ENCODE measurements at regions not wholly inside any gene's neighbourhood (a gene's known extent, or its start where the extent isn't known, plus 50 kb on each side); places are given as distances from the start of the nearest gene placed in this dataset.

DNA sequence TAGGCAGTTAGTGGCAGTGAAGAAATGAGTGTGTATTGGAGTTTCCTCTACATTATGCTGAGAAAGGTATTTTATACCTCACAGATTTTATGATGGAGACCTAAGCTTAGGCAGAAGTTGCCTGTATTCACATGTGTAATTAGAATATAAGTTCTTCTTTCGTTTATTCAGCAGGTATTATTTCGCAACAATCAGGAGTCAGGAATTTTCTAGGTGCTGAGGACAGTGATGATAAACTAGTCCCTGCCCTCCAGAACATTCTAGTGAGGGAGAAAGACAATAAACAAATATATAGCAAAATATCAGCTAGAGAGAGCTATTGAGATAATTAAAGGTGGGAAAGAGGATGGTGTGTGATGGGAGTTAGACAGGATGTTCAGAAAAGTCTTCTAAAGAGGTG lies 345.7 kb downstream of the GRIN2B start:
- no peak for ATAC-seq
- 100% methylated on average over 1 of the region's 2 CpGs for WGBS (ENCODE audit: insufficient coverage)
- Mint-ChIP-seq H3K27me3 (ENCODE audit: low read depth in 2 of 2) (no peaks in the 10 kb centered on the region), H3K9me3 (peaks cover 0 to 3% of the 10 kb centered on the region in 2 donors), H3K27ac (no peak overlapping the region), H3K4me1 (no peaks in the 10 kb centered on the region), H3K36me3 (no peaks in the 10 kb centered on the region), H3K4me3 (no peak overlapping the region)
- Histone ChIP-seq H3K4me3 (ENCODE audit: low read length) (no peak overlapping the region), H3K4me1 (ENCODE audit: control insufficient read depth, insufficient read depth, low read length) (no peaks in the 10 kb centered on the region), H3K27ac (ENCODE audit: low read length) (no peak overlapping the region), H3K9me3 (ENCODE audit: control insufficient read depth, insufficient read depth, low read length) (no peaks in the 10 kb centered on the region), H3K27me3 (ENCODE audit: control insufficient read depth, insufficient read depth, low read length) (no peaks in the 10 kb centered on the region), H3K36me3 (ENCODE audit: control insufficient read depth, insufficient read depth, low read length) (no peaks in the 10 kb centered on the region)
- TF ChIP-seq, protein P1, sequence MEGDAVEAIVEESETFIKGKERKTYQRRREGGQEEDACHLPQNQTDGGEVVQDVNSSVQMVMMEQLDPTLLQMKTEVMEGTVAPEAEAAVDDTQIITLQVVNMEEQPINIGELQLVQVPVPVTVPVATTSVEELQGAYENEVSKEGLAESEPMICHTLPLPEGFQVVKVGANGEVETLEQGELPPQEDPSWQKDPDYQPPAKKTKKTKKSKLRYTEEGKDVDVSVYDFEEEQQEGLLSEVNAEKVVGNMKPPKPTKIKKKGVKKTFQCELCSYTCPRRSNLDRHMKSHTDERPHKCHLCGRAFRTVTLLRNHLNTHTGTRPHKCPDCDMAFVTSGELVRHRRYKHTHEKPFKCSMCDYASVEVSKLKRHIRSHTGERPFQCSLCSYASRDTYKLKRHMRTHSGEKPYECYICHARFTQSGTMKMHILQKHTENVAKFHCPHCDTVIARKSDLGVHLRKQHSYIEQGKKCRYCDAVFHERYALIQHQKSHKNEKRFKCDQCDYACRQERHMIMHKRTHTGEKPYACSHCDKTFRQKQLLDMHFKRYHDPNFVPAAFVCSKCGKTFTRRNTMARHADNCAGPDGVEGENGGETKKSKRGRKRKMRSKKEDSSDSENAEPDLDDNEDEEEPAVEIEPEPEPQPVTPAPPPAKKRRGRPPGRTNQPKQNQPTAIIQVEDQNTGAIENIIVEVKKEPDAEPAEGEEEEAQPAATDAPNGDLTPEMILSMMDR (IDR thresholded peaks at IDR 0.05) = no peak
- DNase-seq = no peak
- intact Hi-C loops (cut with micrococcal nuclease) = no loop called here

DNA sequence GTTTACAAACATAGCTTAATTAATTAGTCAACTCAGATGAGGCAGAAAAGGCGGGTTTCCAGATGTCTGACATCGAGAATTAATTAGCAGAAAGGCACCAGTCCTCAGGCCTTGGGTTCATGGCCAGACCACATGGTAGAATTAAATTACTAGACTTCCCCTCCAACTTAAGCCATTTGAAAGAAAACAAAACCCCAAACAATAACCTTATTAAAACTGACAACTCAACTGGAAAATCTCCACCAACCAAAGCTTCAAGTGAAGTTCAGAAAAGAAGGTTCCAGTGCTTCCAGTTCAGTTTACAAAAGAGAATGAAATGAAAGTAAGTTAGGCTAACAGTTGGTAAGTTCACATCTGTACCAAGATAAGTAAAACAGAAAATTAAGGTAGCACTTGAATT lies 349.5 kb downstream of the GRIN2B start:
- H3K9me3 Mint-ChIP-seq = peaks cover 0 to 6% of the 10 kb centered on the region in 2 donors
- ATAC-seq (no peak), DNase-seq (no peak)
- TF ChIP-seq, protein P1 (IDR thresholded peaks at IDR 0.05) = no peak
- no peak overlapping the region for H3K4me3 Mint-ChIP-seq
- no peaks in the 10 kb centered on the region for H3K36me3 ChIP-seq (ENCODE audit: control insufficient read depth, insufficient read depth, low read length)
- 89% methylated on average over 2 of the region's 2 CpGs for WGBS (ENCODE audit: insufficient coverage)
- no peaks in the 10 kb centered on the region for H3K27me3 ChIP-seq (ENCODE audit: control insufficient read depth, insufficient read depth, low read length)
- H3K4me1 Mint-ChIP-seq = no peaks in the 10 kb centered on the region
- H3K27me3 Mint-ChIP-seq (ENCODE audit: low read depth in 2 of 2) = no peaks in the 10 kb centered on the region
- no peaks in the 10 kb centered on the region for H3K36me3 Mint-ChIP-seq
- no peak overlapping the region for H3K4me3 ChIP-seq (ENCODE audit: low read length)
- intact Hi-C loops (cut with micrococcal nuclease) = no loop called here
- H3K9me3 ChIP-seq (ENCODE audit: control insufficient read depth, insufficient read depth, low read length) = no peaks in the 10 kb centered on the region
- no peaks in the 10 kb centered on the region for H3K4me1 ChIP-seq (ENCODE audit: control insufficient read depth, insufficient read depth, low read length)
- no peak overlapping the region for H3K27ac ChIP-seq (ENCODE audit: low read length)
- no peak overlapping the region for H3K27ac Mint-ChIP-seq

DNA sequence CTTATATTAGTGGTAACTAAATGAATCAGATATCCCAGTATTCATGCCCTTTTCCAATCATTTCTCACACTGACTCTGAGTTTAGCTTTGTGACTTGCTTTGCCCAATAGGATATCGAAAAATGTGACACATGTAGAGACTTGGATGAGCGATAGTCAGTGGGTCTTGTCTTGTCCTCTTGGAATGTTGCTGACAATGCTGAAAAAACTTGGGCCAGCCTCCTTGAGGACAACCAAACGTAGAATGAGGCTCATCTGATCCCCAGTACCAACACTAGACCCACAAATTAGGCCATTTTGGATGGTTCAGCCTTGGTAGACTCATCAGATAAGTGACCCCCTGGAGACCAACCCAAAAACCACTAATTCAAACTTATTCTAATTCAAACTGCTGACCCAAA lies 351.0 kb downstream of the GRIN2B start:
- no peaks in the 10 kb centered on the region for H3K4me1 Mint-ChIP-seq
- DNase-seq = no peak
- TF ChIP-seq, protein P1 (IDR thresholded peaks at IDR 0.05) = no peak

DNA sequence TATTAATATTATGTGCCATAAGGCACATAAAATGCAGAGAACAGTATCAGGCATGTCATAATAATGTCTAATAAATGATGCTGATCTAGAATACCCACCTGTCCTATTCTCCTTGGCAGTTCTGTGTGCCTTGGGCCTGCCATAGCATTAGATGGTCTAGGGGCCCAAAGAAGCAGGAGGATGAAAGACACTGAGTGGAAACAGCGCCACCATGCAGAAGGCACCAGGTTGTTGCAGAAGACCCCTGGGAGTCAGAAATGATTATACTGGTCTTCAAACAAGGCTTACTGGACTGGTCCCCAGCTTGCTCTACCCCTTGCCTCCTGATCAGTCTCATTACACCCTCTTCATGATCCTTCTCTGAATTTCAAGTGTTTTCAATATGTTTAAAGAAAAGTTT lies 353.3 kb downstream of the GRIN2B start:
- no peaks in the 10 kb centered on the region for H3K27me3 Mint-ChIP-seq (ENCODE audit: low read depth in 2 of 2)
- H3K36me3 ChIP-seq (ENCODE audit: control insufficient read depth, insufficient read depth, low read length) = no peaks in the 10 kb centered on the region
- no peaks in the 10 kb centered on the region for H3K36me3 Mint-ChIP-seq
- H3K4me1 ChIP-seq (ENCODE audit: control insufficient read depth, insufficient read depth, low read length) = no peaks in the 10 kb centered on the region
- H3K4me3 ChIP-seq (ENCODE audit: low read length) = no peak overlapping the region
- WGBS (ENCODE audit: insufficient coverage) = 94% methylated on average over 1 of the region's 1 CpG
- no peaks in the 10 kb centered on the region for H3K27me3 ChIP-seq (ENCODE audit: control insufficient read depth, insufficient read depth, low read length)
- H3K9me3 Mint-ChIP-seq = peaks cover 0 to 4% of the 10 kb centered on the region in 2 donors
- H3K4me3 Mint-ChIP-seq = no peak overlapping the region
- TF ChIP-seq, protein P1 (IDR thresholded peaks at IDR 0.05) = no peak
- H3K9me3 ChIP-seq (ENCODE audit: control insufficient read depth, insufficient read depth, low read length) = no peaks in the 10 kb centered on the region
- H3K4me1 Mint-ChIP-seq = no peaks in the 10 kb centered on the region
- ATAC-seq (no peak), DNase-seq (no peak)
- intact Hi-C loops (cut with micrococcal nuclease) = no loop called here
- no peak overlapping the region for H3K27ac ChIP-seq (ENCODE audit: low read length)
- no peak overlapping the region for H3K27ac Mint-ChIP-seq

More for the DNA sequence above, 351.0 kb downstream of the GRIN2B start:
- Histone ChIP-seq H3K9me3 (ENCODE audit: control insufficient read depth, insufficient read depth, low read length) (no peaks in the 10 kb centered on the region), H3K36me3 (ENCODE audit: control insufficient read depth, insufficient read depth, low read length) (no peaks in the 10 kb centered on the region), H3K27ac (ENCODE audit: low read length) (no peak overlapping the region), H3K4me3 (ENCODE audit: low read length) (no peak overlapping the region), H3K4me1 (ENCODE audit: control insufficient read depth, insufficient read depth, low read length) (no peaks in the 10 kb centered on the region), H3K27me3 (ENCODE audit: control insufficient read depth, insufficient read depth, low read length) (no peaks in the 10 kb centered on the region)
- Mint-ChIP-seq H3K4me3 (no peak overlapping the region), H3K27ac (no peak overlapping the region), H3K36me3 (no peaks in the 10 kb centered on the region), H3K27me3 (ENCODE audit: low read depth in 2 of 2) (no peaks in the 10 kb centered on the region), H3K9me3 (peaks cover 0 to 4% of the 10 kb centered on the region in 2 donors)
- WGBS (ENCODE audit: insufficient coverage) = 75% methylated on average over 3 of the region's 3 CpGs
- intact Hi-C loops (cut with micrococcal nuclease) = no loop called here
- no peak for ATAC-seq
